Sigmoid colon (tissue), 4 donors: ENCODE measurements at regions not wholly inside any gene's neighbourhood (a gene's known extent, or its start where the extent isn't known, plus 50 kb on each side); places are given as distances from the start of the nearest gene placed in this dataset.

Experiments
- CTCF ChIP-seq, 4 experiments: fragments of 450-650 bp in 3 of 4; fragments of 200-600 bp in 1 of 4; IDR thresholded peaks; one replicate each; pipeline ENCODE4 v1.5.1; 2016 to 2019; ENCODE audit warnings: antibody characterized with exemption in 4 of 4, mild to moderate bottlenecking in 3 of 4, moderate library complexity in 2 of 4
- POLR2A ChIP-seq, 2 donors: fragments of 450-650 bp; IDR thresholded peaks; one replicate each; pipeline ENCODE4 v1.6.1; 2016; ENCODE audit warnings: antibody characterized with exemption in 2 of 2, mild to moderate bottlenecking in 2 of 2, moderate library complexity in 2 of 2
- POLR2AphosphoS5 ChIP-seq, 4 donors: sonication (generic); formaldehyde crosslinking; IDR thresholded peaks; one replicate each; pipeline ENCODE4 v1.6.1; 2017; ENCODE audit warnings: antibody characterized with exemption in 4 of 4

- TF ChIP-seq POLR2AphosphoS5 (IDR thresholded peaks at IDR 0.05) (no peak), CTCF (IDR thresholded peaks at IDR 0.05) (no peak), POLR2A (IDR thresholded peaks at IDR 0.05) (no peak)
Observed at GRCh38 chr4:91984466-91984865, 319.3 kb upstream of the GRID2 start.
